GM12878 (cell line): ENCODE measurements at regions not wholly inside any gene's neighbourhood (a gene's known extent, or its start where the extent isn't known, plus 50 kb on each side); places are given as distances from the start of the nearest gene placed in this dataset.

Source experiments
- ATAC-seq: fragments of 200-7000 bp; cut with Tn5 transposase; 3 replicates; pipeline ENCODE4 v1.9.1; 2020; ENCODE audit warnings: mild to moderate bottlenecking, moderate library complexity
- BruUV-seq: library from RNA; stranded (reverse); fragments of 400-500 nt; replicated peaks from 2 replicates; lab custom pipeline; 2021; lab: Mats Ljungman, UMichigan
- CTCF ChIA-PET: fragments of 300-600 bp; sonication (Branson Sonifier 250); formaldehyde crosslinking; extraction: SDS; loops from one replicate; lab custom pipeline; 2021; ENCODE audit warnings: inconsistent platforms; lab: Yijun Ruan, JAX
- POLR2A ChIA-PET: fragments of 350-600 bp; formaldehyde crosslinking; extraction: SDS; loops from one replicate; lab custom pipeline; 2021; ENCODE audit warnings: inconsistent platforms; lab: Charles Lee
- RAD21 ChIA-PET: fragments of 300-600 bp; sonication (Branson Sonifier 250); formaldehyde crosslinking; loops from one replicate; lab custom pipeline; 2023; ENCODE audit warnings: antibody characterized with exemption; ENCODE audit not compliant: unreplicated experiment; lab: Charles Lee
- SMC1A ChIA-PET: fragments of 300-600 bp; sonication (Branson Sonifier 250); formaldehyde crosslinking; loops from one replicate; lab custom pipeline; 2023; ENCODE audit not compliant: unreplicated experiment, uncharacterized antibody; lab: Charles Lee
- DNase-seq: peaks from one replicate; pipeline ENCODE4 v3.0.0-alpha.2; 2011; ENCODE audit warnings: low read depth, low spot score
- FAIRE-seq: peaks from 3 replicates; lab custom pipeline; 2011; peaks lifted over from hg19 to GRCh38; lab: Jason Lieb, UNC
- H2AFZ ChIP-seq: 2 replicates; pipeline ENCODE4 v1.6.0; 2011; ENCODE audit warnings: low read depth, low read length, control low read depth; ENCODE audit not compliant: control insufficient read depth
- H3K27ac ChIP-seq: 2 replicates; pipeline ENCODE4 v1.5.1; 2011; ENCODE audit warnings: control low read depth; ENCODE audit not compliant: control insufficient read depth, insufficient read depth
- H3K27me3 ChIP-seq, 2 experiments: replicated peaks in 1 of 2; 2 replicates each; pipeline versions ENCODE4 v1.6.0 to v1.6.1; 2011; ENCODE audit warnings: low read length in 1 of 2; ENCODE audit not compliant: control insufficient read depth in 2 of 2, insufficient read depth in 2 of 2
- H3K36me3 ChIP-seq, 2 experiments: 2 replicates each; pipeline ENCODE4 v1.5.1; 2011; ENCODE audit warnings: low read length in 1 of 2; ENCODE audit not compliant: control insufficient read depth in 2 of 2, insufficient read depth in 2 of 2
- H3K4me1 ChIP-seq: 2 replicates; pipeline ENCODE4 v1.6.1; 2011; ENCODE audit warnings: mild to moderate bottlenecking, low read length, moderate library complexity, mixed read lengths; ENCODE audit not compliant: control insufficient read depth, insufficient read depth
- H3K4me2 ChIP-seq: 2 replicates; pipeline ENCODE4 v1.6.0; 2011; ENCODE audit warnings: control low read depth; ENCODE audit not compliant: control insufficient read depth, insufficient read depth
- H3K4me3 ChIP-seq: fragments of 200-600 bp; sonication (generic); 2 replicates; pipeline ENCODE4 v1.5.1; 2016
- H3K79me2 ChIP-seq: 2 replicates; pipeline ENCODE4 v1.6.0; 2011; ENCODE audit warnings: low read length; ENCODE audit not compliant: control insufficient read depth, insufficient read depth
- H3K9ac ChIP-seq: 2 replicates; pipeline ENCODE4 v1.8.0; 2011; ENCODE audit warnings: low read length, control low read depth, mixed read lengths; ENCODE audit not compliant: control insufficient read depth, insufficient read depth
- H3K9me3 ChIP-seq: replicated peaks from 3 replicates; pipeline ENCODE4 v1.5.1; 2011; ENCODE audit warnings: mild to moderate bottlenecking, low read length; ENCODE audit not compliant: control insufficient read depth, insufficient read depth
- H4K20me1 ChIP-seq: 2 replicates; pipeline ENCODE4 v1.6.0; 2011; ENCODE audit not compliant: control insufficient read depth, insufficient read depth
- ATF7 ChIP-seq: fragments of 450-650 bp; IDR thresholded peaks from 2 replicates; pipeline ENCODE4 v1.6.1; 2016; ENCODE audit warnings: low read depth, mild to moderate bottlenecking
- EED ChIP-seq: sonication (generic); IDR thresholded peaks from 2 replicates; pipeline ENCODE4 v1.6.1; 2016; ENCODE audit warnings: antibody characterized with exemption, low read depth
- EZH2 ChIP-seq: IDR thresholded peaks from 2 replicates; pipeline ENCODE4 v1.6.1; 2012; ENCODE audit warnings: low read depth, mild to moderate bottlenecking, control low read depth, inconsistent platforms, low read length, borderline replicate concordance; ENCODE audit not compliant: control insufficient read depth
- NFYB ChIP-seq: IDR thresholded peaks from 2 replicates; pipeline ENCODE4 v1.6.1; 2011; ENCODE audit warnings: low read depth, mild to moderate bottlenecking, low read length, improper control_type of control experiment, moderate library complexity; ENCODE audit not compliant: insufficient read depth
- POLR2AphosphoS5 ChIP-seq: IDR thresholded peaks from 2 replicates; pipeline ENCODE4 v1.6.1; 2011; ENCODE audit warnings: mild to moderate bottlenecking, low read length, inconsistent platforms
- SMAD1 ChIP-seq: fragments of 450-650 bp; IDR thresholded peaks from 2 replicates; pipeline ENCODE4 v1.6.1; 2018; ENCODE audit warnings: mild to moderate bottlenecking, low read depth; ENCODE audit not compliant: partially characterized antibody
- SUZ12 ChIP-seq: fragments of 200-600 bp; sonication (generic); IDR thresholded peaks from one replicate; pipeline ENCODE4 v1.6.1; 2018; ENCODE audit warnings: antibody characterized with exemption, mild to moderate bottlenecking; ENCODE audit not compliant: unreplicated experiment
- WGBS: methylation state at CpG from one replicate; pipeline ENCODE4 v1.1.6; 2016; ENCODE audit warnings: low lambda C conversion rate; ENCODE audit not compliant: insufficient replicate concordance, insufficient coverage; ENCODE audit errors: missing lambda C conversion rate; 5-methylcytosine and 5-hydroxymethylcytosine counted together
- in situ Hi-C: fragments of 300-500 bp; cut with MboI; formaldehyde crosslinking; loops from 9 replicates; pipeline ENCODE4 v1.14.3; 2018; ENCODE audit warnings: mixed read lengths
- intact Hi-C: fragments of 100-400 bp; cut with micrococcal nuclease; formaldehyde crosslinking; loops from one replicate; pipeline ENCODE4 v1.14.2; 2022; ENCODE audit not compliant: unreplicated experiment
- TF ChIP-seq, protein P1 (sequence below): fragments of 150-350 bp; IDR thresholded peaks from 2 replicates; pipeline ENCODE4 v1.6.1; 2016; ENCODE audit warnings: low read depth, low read length
- TF ChIP-seq, protein P2 (sequence below): fragments of 450-650 bp; conservative IDR thresholded peaks from 2 replicates; pipeline ENCODE4 v1.6.1; 2017; ENCODE audit warnings: mild to moderate bottlenecking, moderate library complexity

DNA sequence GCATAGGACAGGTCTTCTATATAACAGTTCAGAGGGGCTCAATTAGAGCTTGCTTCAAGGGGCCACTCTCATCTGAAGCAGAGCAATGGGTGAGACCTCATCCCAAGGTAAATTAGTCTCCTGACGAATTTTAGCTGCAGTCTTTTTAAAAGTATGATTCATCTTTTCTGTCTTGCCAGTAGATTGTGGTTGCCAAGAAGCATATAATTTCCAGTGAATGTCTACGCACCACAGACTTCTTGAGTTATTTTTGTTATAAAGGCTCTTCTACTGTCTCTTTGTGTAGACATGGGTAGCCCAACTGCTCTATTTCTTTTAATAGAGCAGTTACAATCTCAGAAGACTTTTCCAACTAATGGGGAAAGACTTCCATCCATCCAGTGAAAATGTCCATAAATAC lies 108.9 kb upstream of the FMN2 start:
- Histone ChIP-seq H3K4me3 (no peak overlapping the region), H3K79me2 (no peaks in the 10 kb centered on the region), H4K20me1 (no peaks in the 10 kb centered on the region), H2AFZ (no peak overlapping the region), H3K4me2 (no peak overlapping the region), H3K36me3 (no peaks in the 10 kb centered on the region), H3K9ac (no peak overlapping the region), H3K27me3 (no peaks in the 10 kb centered on the region), H3K4me1 (no peaks in the 10 kb centered on the region), H3K27ac (no peak overlapping the region), H3K9me3 (no peaks in the 10 kb centered on the region; the same call in 2 of the 3 replicates)
- ATAC-seq: no peak
- no peak for FAIRE-seq
- in situ Hi-C loops (no loop called here), intact Hi-C loops (no loop called here)
- CTCF ChIA-PET: no interaction called here
- whole genome bisulfite sequencing: 21% methylated on average over 2 of the region's 2 CpGs
- BruUV-seq: no TSS peak
- SMC1A ChIA-PET: no interaction called here
- RAD21 ChIA-PET: no interaction called here
- DNase-seq: no peak
- TF ChIP-seq SUZ12 (no peak), POLR2AphosphoS5 (no peak), NFYB (no peak), EED (no peak), EZH2 (no peak), ATF7 (no peak), SMAD1 (no peak)
- TF ChIP-seq, protein P1, sequence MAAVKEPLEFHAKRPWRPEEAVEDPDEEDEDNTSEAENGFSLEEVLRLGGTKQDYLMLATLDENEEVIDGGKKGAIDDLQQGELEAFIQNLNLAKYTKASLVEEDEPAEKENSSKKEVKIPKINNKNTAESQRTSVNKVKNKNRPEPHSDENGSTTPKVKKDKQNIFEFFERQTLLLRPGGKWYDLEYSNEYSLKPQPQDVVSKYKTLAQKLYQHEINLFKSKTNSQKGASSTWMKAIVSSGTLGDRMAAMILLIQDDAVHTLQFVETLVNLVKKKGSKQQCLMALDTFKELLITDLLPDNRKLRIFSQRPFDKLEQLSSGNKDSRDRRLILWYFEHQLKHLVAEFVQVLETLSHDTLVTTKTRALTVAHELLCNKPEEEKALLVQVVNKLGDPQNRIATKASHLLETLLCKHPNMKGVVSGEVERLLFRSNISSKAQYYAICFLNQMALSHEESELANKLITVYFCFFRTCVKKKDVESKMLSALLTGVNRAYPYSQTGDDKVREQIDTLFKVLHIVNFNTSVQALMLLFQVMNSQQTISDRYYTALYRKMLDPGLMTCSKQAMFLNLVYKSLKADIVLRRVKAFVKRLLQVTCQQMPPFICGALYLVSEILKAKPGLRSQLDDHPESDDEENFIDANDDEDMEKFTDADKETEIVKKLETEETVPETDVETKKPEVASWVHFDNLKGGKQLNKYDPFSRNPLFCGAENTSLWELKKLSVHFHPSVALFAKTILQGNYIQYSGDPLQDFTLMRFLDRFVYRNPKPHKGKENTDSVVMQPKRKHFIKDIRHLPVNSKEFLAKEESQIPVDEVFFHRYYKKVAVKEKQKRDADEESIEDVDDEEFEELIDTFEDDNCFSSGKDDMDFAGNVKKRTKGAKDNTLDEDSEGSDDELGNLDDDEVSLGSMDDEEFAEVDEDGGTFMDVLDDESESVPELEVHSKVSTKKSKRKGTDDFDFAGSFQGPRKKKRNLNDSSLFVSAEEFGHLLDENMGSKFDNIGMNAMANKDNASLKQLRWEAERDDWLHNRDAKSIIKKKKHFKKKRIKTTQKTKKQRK: no peak
- TF ChIP-seq, protein P2, sequence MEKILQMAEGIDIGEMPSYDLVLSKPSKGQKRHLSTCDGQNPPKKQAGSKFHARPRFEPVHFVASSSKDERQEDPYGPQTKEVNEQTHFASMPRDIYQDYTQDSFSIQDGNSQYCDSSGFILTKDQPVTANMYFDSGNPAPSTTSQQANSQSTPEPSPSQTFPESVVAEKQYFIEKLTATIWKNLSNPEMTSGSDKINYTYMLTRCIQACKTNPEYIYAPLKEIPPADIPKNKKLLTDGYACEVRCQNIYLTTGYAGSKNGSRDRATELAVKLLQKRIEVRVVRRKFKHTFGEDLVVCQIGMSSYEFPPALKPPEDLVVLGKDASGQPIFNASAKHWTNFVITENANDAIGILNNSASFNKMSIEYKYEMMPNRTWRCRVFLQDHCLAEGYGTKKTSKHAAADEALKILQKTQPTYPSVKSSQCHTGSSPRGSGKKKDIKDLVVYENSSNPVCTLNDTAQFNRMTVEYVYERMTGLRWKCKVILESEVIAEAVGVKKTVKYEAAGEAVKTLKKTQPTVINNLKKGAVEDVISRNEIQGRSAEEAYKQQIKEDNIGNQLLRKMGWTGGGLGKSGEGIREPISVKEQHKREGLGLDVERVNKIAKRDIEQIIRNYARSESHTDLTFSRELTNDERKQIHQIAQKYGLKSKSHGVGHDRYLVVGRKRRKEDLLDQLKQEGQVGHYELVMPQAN: no peak
- POLR2A ChIA-PET: no interaction called here
